ENCODE measurements at regions not wholly inside any gene's neighbourhood (a gene's known extent, or its start where the extent isn't known, plus 50 kb on each side); places are given as distances from the start of the nearest gene placed in this dataset.

DNA sequence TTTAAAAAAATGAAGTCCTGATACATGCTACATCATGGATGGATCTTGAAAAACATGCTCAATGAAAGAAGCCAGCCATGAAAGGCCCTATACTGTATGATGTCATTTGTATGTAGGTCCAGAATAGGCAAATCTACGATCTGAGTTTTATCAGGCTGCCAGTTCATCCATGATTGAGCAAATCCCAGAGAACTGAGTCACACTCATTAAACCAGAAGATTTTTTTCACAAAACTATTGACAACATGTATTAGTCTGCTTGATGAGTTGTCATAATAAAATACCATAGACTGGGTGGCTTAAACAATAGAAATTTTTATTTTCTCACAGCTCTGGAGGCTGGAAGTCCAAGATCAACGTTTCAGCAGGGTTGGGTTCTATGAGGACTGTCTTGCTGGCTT lies 130.7 kb downstream of the MREG start:
- TF ChIP-seq, protein P1, sequence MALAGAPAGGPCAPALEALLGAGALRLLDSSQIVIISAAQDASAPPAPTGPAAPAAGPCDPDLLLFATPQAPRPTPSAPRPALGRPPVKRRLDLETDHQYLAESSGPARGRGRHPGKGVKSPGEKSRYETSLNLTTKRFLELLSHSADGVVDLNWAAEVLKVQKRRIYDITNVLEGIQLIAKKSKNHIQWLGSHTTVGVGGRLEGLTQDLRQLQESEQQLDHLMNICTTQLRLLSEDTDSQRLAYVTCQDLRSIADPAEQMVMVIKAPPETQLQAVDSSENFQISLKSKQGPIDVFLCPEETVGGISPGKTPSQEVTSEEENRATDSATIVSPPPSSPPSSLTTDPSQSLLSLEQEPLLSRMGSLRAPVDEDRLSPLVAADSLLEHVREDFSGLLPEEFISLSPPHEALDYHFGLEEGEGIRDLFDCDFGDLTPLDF (CRISPR knock-in tag; IDR thresholded peaks at IDR 0.05) = no peak
- TF ChIP-seq NFYB (CRISPR knock-in tag; conservative IDR thresholded peaks at IDR 0.05; ENCODE audit: low read depth) (no peak), SMAD3 (CRISPR knock-in tag; IDR thresholded peaks at IDR 0.05; ENCODE audit: borderline replicate concordance) (no peak), TEAD4 (CRISPR knock-in tag; IDR thresholded peaks at IDR 0.05) (no peak), FOXP1 (CRISPR knock-in tag; IDR thresholded peaks at IDR 0.05; ENCODE audit: borderline replicate concordance) (no peak), JUN (CRISPR knock-in tag; IDR thresholded peaks at IDR 0.05) (no peak)
- TF ChIP-seq, protein P2, sequence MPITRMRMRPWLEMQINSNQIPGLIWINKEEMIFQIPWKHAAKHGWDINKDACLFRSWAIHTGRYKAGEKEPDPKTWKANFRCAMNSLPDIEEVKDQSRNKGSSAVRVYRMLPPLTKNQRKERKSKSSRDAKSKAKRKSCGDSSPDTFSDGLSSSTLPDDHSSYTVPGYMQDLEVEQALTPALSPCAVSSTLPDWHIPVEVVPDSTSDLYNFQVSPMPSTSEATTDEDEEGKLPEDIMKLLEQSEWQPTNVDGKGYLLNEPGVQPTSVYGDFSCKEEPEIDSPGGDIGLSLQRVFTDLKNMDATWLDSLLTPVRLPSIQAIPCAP (CRISPR knock-in tag; IDR thresholded peaks at IDR 0.05) = no peak
- TF ChIP-seq, protein P3, sequence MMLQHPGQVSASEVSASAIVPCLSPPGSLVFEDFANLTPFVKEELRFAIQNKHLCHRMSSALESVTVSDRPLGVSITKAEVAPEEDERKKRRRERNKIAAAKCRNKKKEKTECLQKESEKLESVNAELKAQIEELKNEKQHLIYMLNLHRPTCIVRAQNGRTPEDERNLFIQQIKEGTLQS (CRISPR knock-in tag; conservative IDR thresholded peaks at IDR 0.05) = no peak
- TF ChIP-seq, protein P4, sequence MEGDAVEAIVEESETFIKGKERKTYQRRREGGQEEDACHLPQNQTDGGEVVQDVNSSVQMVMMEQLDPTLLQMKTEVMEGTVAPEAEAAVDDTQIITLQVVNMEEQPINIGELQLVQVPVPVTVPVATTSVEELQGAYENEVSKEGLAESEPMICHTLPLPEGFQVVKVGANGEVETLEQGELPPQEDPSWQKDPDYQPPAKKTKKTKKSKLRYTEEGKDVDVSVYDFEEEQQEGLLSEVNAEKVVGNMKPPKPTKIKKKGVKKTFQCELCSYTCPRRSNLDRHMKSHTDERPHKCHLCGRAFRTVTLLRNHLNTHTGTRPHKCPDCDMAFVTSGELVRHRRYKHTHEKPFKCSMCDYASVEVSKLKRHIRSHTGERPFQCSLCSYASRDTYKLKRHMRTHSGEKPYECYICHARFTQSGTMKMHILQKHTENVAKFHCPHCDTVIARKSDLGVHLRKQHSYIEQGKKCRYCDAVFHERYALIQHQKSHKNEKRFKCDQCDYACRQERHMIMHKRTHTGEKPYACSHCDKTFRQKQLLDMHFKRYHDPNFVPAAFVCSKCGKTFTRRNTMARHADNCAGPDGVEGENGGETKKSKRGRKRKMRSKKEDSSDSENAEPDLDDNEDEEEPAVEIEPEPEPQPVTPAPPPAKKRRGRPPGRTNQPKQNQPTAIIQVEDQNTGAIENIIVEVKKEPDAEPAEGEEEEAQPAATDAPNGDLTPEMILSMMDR (IDR thresholded peaks at IDR 0.05) = no peak
- TF ChIP-seq, protein P5, sequence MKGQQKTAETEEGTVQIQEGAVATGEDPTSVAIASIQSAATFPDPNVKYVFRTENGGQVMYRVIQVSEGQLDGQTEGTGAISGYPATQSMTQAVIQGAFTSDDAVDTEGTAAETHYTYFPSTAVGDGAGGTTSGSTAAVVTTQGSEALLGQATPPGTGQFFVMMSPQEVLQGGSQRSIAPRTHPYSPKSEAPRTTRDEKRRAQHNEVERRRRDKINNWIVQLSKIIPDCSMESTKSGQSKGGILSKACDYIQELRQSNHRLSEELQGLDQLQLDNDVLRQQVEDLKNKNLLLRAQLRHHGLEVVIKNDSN (CRISPR knock-in tag; IDR thresholded peaks at IDR 0.05) = no peak
